HG03095 (cell line): ENCODE measurements at regions not wholly inside any gene's neighbourhood (a gene's known extent, or its start where the extent isn't known, plus 50 kb on each side); places are given as distances from the start of the nearest gene placed in this dataset.

Source experiments
- ATAC-seq: cut with Tn5 transposase; IDR thresholded peaks from one replicate; pipeline ENCODE4 v1.9.1; 2021; ENCODE audit warnings: moderate library complexity; ENCODE audit not compliant: unreplicated experiment

- ATAC-seq = no peak
These were observed 751.5 kb downstream of the SQOR start for GRCh38 chr15:46386356-46386755.

GRCh38 chr15:46389739-46390138 is 754.9 kb downstream of the SQOR start:
- no peak for ATAC-seq

GRCh38 chr15:46394463-46394862 is 759.6 kb downstream of the SQOR start:
- no peak for ATAC-seq

- no peak for ATAC-seq
These were observed 773.5 kb downstream of the SQOR start for GRCh38 chr15:46408312-46408711.

- no peak for ATAC-seq
These were observed 775.0 kb downstream of the SQOR start for GRCh38 chr15:46409841-46410301.

- no peak for ATAC-seq
These were observed 775.9 kb downstream of the SQOR start for GRCh38 chr15:46410705-46411104.

- ATAC-seq = no peak
These were observed 777.1 kb downstream of the SQOR start for GRCh38 chr15:46411900-46412299.

- no peak for ATAC-seq
These were observed 779.0 kb downstream of the SQOR start for GRCh38 chr15:46413799-46414198.

- ATAC-seq = no peak
These were observed 781.7 kb downstream of the SQOR start for GRCh38 chr15:46416544-46416943.

GRCh38 chr15:46420990-46421389 is 786.2 kb downstream of the SQOR start:
- ATAC-seq = no peak

- no peak for ATAC-seq
These were observed 806.6 kb downstream of the SQOR start for GRCh38 chr15:46441294-46442062.

- no peak for ATAC-seq
These were observed 807.4 kb downstream of the SQOR start for GRCh38 chr15:46442184-46442583.

GRCh38 chr15:46442901-46443590 is 808.2 kb downstream of the SQOR start:
- no peak for ATAC-seq

GRCh38 chr15:46450112-46450809 is 815.4 kb downstream of the SQOR start:
- ATAC-seq = no peak

GRCh38 chr15:46450810-46451182 is 816.0 kb downstream of the SQOR start:
- no peak for ATAC-seq

GRCh38 chr15:46452297-46452820 is 817.5 kb downstream of the SQOR start:
- ATAC-seq = no peak

GRCh38 chr15:46456456-46456855 is 821.6 kb downstream of the SQOR start:
- no peak for ATAC-seq

- ATAC-seq = no peak
These were observed 825.7 kb downstream of the SQOR start for GRCh38 chr15:46460431-46461094.

GRCh38 chr15:46461416-46461815 is 826.6 kb downstream of the SQOR start:
- ATAC-seq = no peak

GRCh38 chr15:46467041-46467440 is 832.2 kb downstream of the SQOR start:
- ATAC-seq = no peak

- ATAC-seq = no peak
These were observed 836.3 kb downstream of the SQOR start for GRCh38 chr15:46471096-46471495.
